Astrocyte of the cerebellum (primary cell): ENCODE measurements at regions not wholly inside any gene's neighbourhood (a gene's known extent, or its start where the extent isn't known, plus 50 kb on each side); places are given as distances from the start of the nearest gene placed in this dataset.
"Not testable (repeated sequence)": the region's sequence is repeated elsewhere in the genome, so short reads cannot be mapped to it uniquely, and the experiment has no call there.

Source experiments
- DNase-seq: peaks from one replicate; pipeline ENCODE4 v3.0.0-alpha.2; 2011; ENCODE audit warnings: low read depth
- H3K4me3 ChIP-seq: 2 replicates; pipeline ENCODE4 v1.5.1; 2011; ENCODE audit warnings: mild to moderate bottlenecking, low read depth, low read length, moderate library complexity
- in situ Hi-C: cut with HindIII; loops from 2 replicates; pipeline ENCODE4 v1.10.0; 2017; ENCODE audit warnings: low sequenced_read_pairs
- TF ChIP-seq, protein P1 (sequence below): IDR thresholded peaks from 2 replicates; pipeline ENCODE4 v1.5.1; 2012; ENCODE audit warnings: low read length, low read depth, moderate library complexity, mild to moderate bottlenecking; ENCODE audit errors: missing control alignments

DNA sequence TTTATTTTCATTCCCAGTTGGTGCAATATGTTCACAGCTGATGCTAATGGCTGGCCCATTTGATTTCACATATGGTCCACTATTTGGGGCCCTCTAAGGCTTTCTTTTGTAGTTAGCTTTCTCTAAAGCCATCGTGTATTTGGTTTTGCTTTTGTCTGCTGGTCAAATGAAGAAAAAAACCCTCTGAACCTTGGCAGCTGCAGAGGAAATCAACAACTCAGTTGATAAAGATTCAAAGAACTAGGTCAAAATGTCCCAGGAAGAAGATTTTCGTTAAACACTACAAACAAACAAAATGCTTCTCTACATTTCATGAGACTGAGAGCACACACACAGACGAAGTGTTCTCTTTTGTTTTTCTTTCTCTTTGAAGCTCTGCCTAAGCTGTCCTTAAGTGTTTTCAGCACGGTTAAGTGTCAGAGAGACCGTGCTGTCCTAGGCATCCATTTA lies 655.0 kb downstream of the RWDD3 start:
- no peak for DNase-seq
- TF ChIP-seq, protein P1, sequence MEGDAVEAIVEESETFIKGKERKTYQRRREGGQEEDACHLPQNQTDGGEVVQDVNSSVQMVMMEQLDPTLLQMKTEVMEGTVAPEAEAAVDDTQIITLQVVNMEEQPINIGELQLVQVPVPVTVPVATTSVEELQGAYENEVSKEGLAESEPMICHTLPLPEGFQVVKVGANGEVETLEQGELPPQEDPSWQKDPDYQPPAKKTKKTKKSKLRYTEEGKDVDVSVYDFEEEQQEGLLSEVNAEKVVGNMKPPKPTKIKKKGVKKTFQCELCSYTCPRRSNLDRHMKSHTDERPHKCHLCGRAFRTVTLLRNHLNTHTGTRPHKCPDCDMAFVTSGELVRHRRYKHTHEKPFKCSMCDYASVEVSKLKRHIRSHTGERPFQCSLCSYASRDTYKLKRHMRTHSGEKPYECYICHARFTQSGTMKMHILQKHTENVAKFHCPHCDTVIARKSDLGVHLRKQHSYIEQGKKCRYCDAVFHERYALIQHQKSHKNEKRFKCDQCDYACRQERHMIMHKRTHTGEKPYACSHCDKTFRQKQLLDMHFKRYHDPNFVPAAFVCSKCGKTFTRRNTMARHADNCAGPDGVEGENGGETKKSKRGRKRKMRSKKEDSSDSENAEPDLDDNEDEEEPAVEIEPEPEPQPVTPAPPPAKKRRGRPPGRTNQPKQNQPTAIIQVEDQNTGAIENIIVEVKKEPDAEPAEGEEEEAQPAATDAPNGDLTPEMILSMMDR, result no peak
- no peak overlapping the region for H3K4me3 ChIP-seq
- in situ Hi-C loops, result no loop called here

DNA sequence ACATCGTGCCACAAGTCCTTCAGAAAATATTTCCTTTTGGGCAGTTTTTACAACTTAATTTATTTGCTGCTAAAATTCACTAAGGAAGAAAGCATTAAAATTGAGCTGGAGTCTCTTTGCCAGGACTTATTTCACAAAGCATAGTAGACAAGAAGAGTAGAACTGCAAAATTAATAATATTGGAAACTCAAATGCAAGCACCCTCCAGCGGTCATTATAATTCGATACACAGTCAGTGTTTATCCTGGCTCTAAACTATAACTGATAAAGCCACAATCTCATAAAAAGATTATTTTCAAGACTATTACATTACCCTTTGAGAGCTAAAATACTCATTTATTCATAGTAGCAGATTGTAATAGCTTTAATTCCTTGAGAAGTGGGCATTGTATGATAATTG lies 655.4 kb downstream of the RWDD3 start:
- DNase-seq, result no peak
- H3K4me3 ChIP-seq, result no peak overlapping the region
- in situ Hi-C loops, result no loop called here
- TF ChIP-seq, protein P1, result no peak

DNA sequence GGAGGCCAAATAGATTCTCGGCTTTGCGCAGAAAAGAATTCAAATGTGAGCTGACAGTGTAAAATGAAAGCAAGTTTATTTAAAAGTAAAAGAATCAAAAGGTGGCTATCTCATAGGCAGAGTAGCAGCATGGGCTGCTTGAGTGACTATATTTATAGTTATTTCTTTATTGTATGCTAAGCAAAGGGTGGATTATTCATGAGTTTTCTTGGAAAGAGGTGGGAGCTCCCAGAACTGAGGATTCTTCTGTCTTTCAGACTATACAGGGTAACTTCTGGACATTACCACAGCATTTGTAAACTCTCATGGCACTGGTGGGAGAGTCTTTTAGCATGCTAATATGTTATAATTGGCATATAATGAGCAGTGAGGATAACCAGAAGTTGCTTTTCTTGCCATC lies 659.9 kb downstream of the RWDD3 start:
- TF ChIP-seq, protein P1, result no peak
- in situ Hi-C loops, result no loop called here
- no peak for DNase-seq
- H3K4me3 ChIP-seq, result no peak overlapping the region

DNA sequence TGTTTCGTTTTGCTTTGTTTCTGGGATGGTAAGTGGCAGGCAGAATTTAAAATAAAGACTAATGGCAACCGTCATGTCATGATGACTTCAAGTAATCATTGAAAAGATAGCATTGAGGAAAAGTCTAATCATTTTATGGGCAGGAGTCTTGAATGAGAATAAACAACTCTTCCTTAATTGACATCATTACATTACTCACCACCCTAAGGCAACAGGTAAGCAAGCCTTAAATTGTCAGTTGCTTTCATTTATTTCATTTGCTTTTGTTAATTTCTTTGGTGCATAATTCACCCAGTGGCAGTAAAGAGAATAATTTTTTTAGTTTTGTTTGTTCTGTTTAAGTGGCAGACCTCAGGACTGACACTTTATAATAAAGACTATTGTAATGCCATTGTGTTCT lies 669.0 kb downstream of the RWDD3 start:
- in situ Hi-C loops, result no loop called here
- TF ChIP-seq, protein P1, result no peak
- no peak for DNase-seq
- H3K4me3 ChIP-seq, result no peak overlapping the region

DNA sequence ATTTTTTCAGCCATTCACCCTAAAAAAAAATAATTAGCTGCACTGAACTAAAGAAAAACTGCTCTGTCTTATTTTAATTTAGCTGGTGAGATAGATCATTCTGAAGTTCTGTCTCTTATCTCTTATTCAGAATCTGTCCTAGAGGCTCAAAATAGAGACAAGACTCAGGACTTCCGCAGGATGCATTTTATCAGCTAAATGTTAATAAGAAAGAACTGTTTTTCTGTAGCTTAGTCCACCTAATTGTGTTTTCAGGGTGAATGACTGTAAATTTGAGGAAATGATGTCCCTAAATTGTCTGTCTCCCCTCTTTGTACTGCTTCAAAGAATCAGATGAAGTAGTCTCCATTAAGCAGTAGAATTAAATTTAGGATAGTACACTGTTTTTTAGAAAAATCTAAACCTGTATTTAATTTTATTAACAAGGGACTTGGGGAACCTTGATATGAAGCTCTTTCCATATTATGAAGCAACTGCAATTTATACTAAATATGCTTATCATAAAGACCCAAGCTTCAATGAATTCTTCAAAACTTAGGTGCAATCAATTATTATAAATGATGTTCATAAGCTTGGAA lies 671.9 kb downstream of the RWDD3 start:
- no peak for DNase-seq
- TF ChIP-seq, protein P1, result no peak
- no peak overlapping the region for H3K4me3 ChIP-seq
- in situ Hi-C loops, result no loop called here

DNA sequence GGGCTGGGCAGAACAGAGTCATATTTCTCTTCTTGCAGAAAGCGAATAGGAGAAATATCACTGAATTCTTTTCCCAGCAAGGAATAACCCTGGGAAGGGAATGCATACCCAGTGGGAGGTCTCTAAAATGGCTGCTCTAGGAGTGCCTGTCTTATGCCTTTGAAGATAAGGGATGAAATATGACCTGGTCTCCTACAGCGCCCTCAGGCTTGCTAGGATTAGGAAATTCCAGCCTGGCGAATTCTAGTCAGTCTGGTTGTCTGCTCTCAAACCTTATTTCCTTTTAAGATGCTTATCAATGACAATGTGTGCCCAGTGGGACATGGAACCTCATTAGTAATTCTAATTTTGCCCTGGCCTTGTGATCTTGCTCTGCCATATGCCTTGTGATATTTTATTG lies 677.7 kb downstream of the RWDD3 start:
- in situ Hi-C loops, DNase-seq, H3K4me3 ChIP-seq: not testable (repeated sequence)

DNA sequence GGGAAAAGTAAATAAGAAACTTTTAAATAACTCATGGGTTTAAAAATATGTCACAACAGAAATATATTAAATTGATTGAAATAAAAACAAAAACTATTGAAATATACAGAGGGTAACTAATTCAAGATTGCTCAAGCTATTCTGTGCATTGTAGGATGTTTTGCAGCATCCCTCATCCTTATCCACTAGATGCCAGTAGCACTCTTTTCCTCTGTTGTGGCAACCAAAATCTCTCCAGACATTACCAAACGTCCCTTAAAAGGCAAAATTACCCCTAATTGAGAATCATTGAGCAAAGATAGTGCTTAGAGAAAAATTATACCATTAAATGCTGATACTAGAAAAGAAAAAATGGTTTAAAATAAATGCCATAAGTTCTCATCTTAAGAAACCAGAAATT lies 682.6 kb downstream of the RWDD3 start:
- TF ChIP-seq, protein P1, result peak; percentile 58
- DNase-seq, result no peak
- H3K4me3 ChIP-seq, result no peak overlapping the region
- in situ Hi-C loops, result no loop called here
